Cardiac fibroblast (primary cell): ENCODE measurements at regions not wholly inside any gene's neighbourhood (a gene's known extent, or its start where the extent isn't known, plus 50 kb on each side); places are given as distances from the start of the nearest gene placed in this dataset.

Experiments
- DNase-seq, 2 donors: peaks; one replicate each; pipeline versions ENCODE4 v3.0.0 to v3.0.0-alpha.2; 2010; ENCODE audit warnings: low read depth in 2 of 2
- H3K4me3 ChIP-seq, 2 donors: replicated peaks in 1 of 2; 1 replicate in 1 of 2; 2 replicates in 1 of 2; pipeline ENCODE4 v1.5.1; 2011; ENCODE audit warnings: low read depth in 2 of 2, low read length in 2 of 2, mild to moderate bottlenecking in 2 of 2, moderate library complexity in 1 of 2
- CTCF ChIP-seq: IDR thresholded peaks from one replicate; pipeline ENCODE4 v1.5.1; 2011; ENCODE audit warnings: low read depth, mild to moderate bottlenecking, low read length, inconsistent platforms

- no peak overlapping the region for H3K4me3 ChIP-seq
- no peak for TF ChIP-seq CTCF
- DNase-seq, result peak; percentile 78 to 90
These were observed 57.0 kb upstream of the TARBP1 start for GRCh38 chr1:234535763-234536515.

GRCh38 chr1:234535218-234535617, 56.2 kb upstream of the TARBP1 start:
- DNase-seq, result no peak
- H3K4me3 ChIP-seq, result no peak overlapping the region
- TF ChIP-seq CTCF, result no peak

- peak; percentile 99 to 100 for DNase-seq
- H3K4me3 ChIP-seq, result no peak overlapping the region
- no peak for TF ChIP-seq CTCF
These were observed 55.2 kb upstream of the TARBP1 start for GRCh38 chr1:234533975-234534876.

- TF ChIP-seq CTCF, result no peak
- H3K4me3 ChIP-seq, result no peak overlapping the region
- peak; percentile 97 to 99 for DNase-seq
These were observed 54.3 kb upstream of the TARBP1 start for GRCh38 chr1:234533034-234533891.

GRCh38 chr1:234532503-234532922, 53.5 kb upstream of the TARBP1 start:
- H3K4me3 ChIP-seq, result no peak overlapping the region
- no peak for TF ChIP-seq CTCF
- DNase-seq, result peak; percentile 65 to 71

GRCh38 chr1:234531151-234531635, 52.2 kb upstream of the TARBP1 start:
- H3K4me3 ChIP-seq, result peak overlapping the region; percentile 37 to 41

More at GRCh38 chr1:234531151-234531635, 52.2 kb upstream of the TARBP1 start:
- no peak for TF ChIP-seq CTCF
- DNase-seq, result peak; percentile 89 to 91
